Neuronal stem cell (in vitro differentiated cells): ENCODE measurements at regions not wholly inside any gene's neighbourhood (a gene's known extent, or its start where the extent isn't known, plus 50 kb on each side); places are given as distances from the start of the nearest gene placed in this dataset.

Experiments used
- DNase-seq: peaks from one replicate; pipeline ENCODE4 v3.0.0-alpha.2; 2013; ENCODE audit warnings: low spot score
- H2AFZ ChIP-seq: one replicate; pipeline ENCODE4 v1.6.1; 2013; ENCODE audit warnings: mild to moderate bottlenecking, low read length, inconsistent platforms
- H2AK5ac ChIP-seq: 2 replicates; pipeline ENCODE4 v1.6.1; 2013; ENCODE audit warnings: low read depth, mild to moderate bottlenecking, inconsistent platforms, low read length, moderate library complexity, mixed read lengths
- H2BK120ac ChIP-seq: 2 replicates; pipeline ENCODE4 v1.6.1; 2013; ENCODE audit warnings: low read depth, mild to moderate bottlenecking, inconsistent platforms, low read length, moderate library complexity, mixed read lengths
- H2BK12ac ChIP-seq: one replicate; pipeline ENCODE4 v1.6.1; 2013; ENCODE audit warnings: low read length, inconsistent platforms
- H2BK15ac ChIP-seq: 2 replicates; pipeline ENCODE4 v1.6.1; 2013; ENCODE audit warnings: mild to moderate bottlenecking, low read length, inconsistent platforms, mixed read lengths
- H2BK5ac ChIP-seq: one replicate; pipeline ENCODE4 v1.6.1; 2013; ENCODE audit warnings: inconsistent platforms, mild to moderate bottlenecking, low read length, moderate library complexity
- H3K14ac ChIP-seq: one replicate; pipeline ENCODE4 v1.6.1; 2013; ENCODE audit warnings: low read length, inconsistent platforms
- H3K18ac ChIP-seq: 2 replicates; pipeline ENCODE4 v1.6.1; 2013; ENCODE audit warnings: low read length, inconsistent platforms
- H3K23ac ChIP-seq: 2 replicates; pipeline ENCODE4 v1.6.1; 2013; ENCODE audit warnings: low read depth, mild to moderate bottlenecking, mixed read lengths, low read length, inconsistent platforms; ENCODE audit not compliant: poor library complexity
- H3K27ac ChIP-seq: replicated peaks from 3 replicates; pipeline ENCODE4 v1.5.1; 2013; ENCODE audit warnings: low read length, inconsistent platforms
- H3K27me3 ChIP-seq, 3 experiments: 2 replicates each; pipeline ENCODE4 v1.6.1; 2013; ENCODE audit warnings: low read length in 3 of 3, mild to moderate bottlenecking in 2 of 3, inconsistent platforms in 1 of 3, low read depth in 1 of 3, mixed read lengths in 1 of 3, moderate library complexity in 1 of 3; ENCODE audit not compliant: control insufficient read depth in 3 of 3, insufficient read depth in 3 of 3
- H3K36me3 ChIP-seq, 2 donors: replicated peaks in 1 of 2; 2 replicates each; pipeline ENCODE4 v1.6.1; 2013; ENCODE audit warnings: low read length in 2 of 2; ENCODE audit not compliant: control insufficient read depth in 2 of 2, insufficient read depth in 2 of 2
- H3K4ac ChIP-seq: 2 replicates; pipeline ENCODE4 v1.6.1; 2013; ENCODE audit warnings: inconsistent platforms, mild to moderate bottlenecking, low read length, moderate library complexity
- H3K4me1 ChIP-seq, 2 donors: 1 replicate in 1 of 2; 2 replicates in 1 of 2; pipeline ENCODE4 v1.6.1; 2013; ENCODE audit warnings: low read length in 2 of 2, low read depth in 1 of 2; ENCODE audit not compliant: control insufficient read depth in 2 of 2, insufficient read depth in 1 of 2
- H3K4me2 ChIP-seq: one replicate; pipeline ENCODE4 v1.6.1; 2013; ENCODE audit warnings: mild to moderate bottlenecking, low read length, inconsistent platforms; ENCODE audit not compliant: insufficient read depth, poor library complexity, severe bottlenecking
- H3K4me3 ChIP-seq, 2 donors: 2 replicates each; pipeline ENCODE4 v1.5.1; 2013; ENCODE audit warnings: low read length in 2 of 2, mild to moderate bottlenecking in 2 of 2, inconsistent platforms in 1 of 2, moderate library complexity in 1 of 2
- H3K79me1 ChIP-seq: one replicate; pipeline ENCODE4 v1.6.1; 2013; ENCODE audit warnings: low read depth, mild to moderate bottlenecking, inconsistent platforms, low read length, moderate library complexity
- H3K9ac ChIP-seq: one replicate; pipeline ENCODE4 v1.6.1; 2013; ENCODE audit warnings: mild to moderate bottlenecking, low read depth, low read length, inconsistent platforms; ENCODE audit not compliant: poor library complexity
- H3K9me3 ChIP-seq, 2 donors: replicated peaks in 1 of 2; 2 replicates each; pipeline versions ENCODE3 to v1.6.1; 2013; ENCODE audit warnings: low read length in 2 of 2, mild to moderate bottlenecking in 2 of 2, inconsistent platforms in 1 of 2, low read depth in 1 of 2, mixed read lengths in 1 of 2, moderate library complexity in 1 of 2; ENCODE audit not compliant: control insufficient read depth in 2 of 2, insufficient read depth in 1 of 2
- H4K8ac ChIP-seq: one replicate; pipeline ENCODE4 v1.6.1; 2013; ENCODE audit warnings: low read depth, mild to moderate bottlenecking, inconsistent platforms, low read length, moderate library complexity
- H4K91ac ChIP-seq: one replicate; pipeline ENCODE4 v1.6.1; 2013; ENCODE audit warnings: low read length, low read depth, mild to moderate bottlenecking, inconsistent platforms; ENCODE audit not compliant: poor library complexity
- WGBS, 2 donors: extraction: QIAGEN DNeasy Blood & Tissue Kit; methylation state at CpG; one replicate each; pipeline ENCODE4 v1.1.7; 2013; ENCODE audit warnings: missing lambda C conversion rate in 2 of 2, mixed read lengths in 1 of 2; ENCODE audit not compliant: insufficient read length in 2 of 2, insufficient replicate concordance in 1 of 2; ENCODE audit errors: extremely low coverage in 2 of 2; 5-methylcytosine and 5-hydroxymethylcytosine counted together

DNA sequence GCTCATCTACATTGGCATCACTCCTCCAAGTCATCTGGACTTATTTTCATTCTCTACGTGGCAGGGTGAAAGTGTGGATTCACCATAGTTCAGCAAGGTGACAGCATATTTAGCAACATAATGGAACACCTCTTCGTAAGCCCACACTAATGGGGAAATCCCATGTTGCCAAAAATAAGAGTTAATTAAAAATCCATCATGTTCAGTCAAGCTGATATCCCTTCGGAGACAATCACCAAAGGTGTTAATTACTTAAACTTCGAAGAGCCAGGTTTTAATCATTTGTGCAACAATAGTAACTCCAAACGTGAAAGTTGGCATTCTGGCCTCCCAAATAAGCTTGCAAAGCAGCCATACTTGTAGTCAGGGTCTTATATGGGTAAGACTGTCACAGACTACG is 242.9 kb downstream of the NSG2 start:
- Histone ChIP-seq H3K18ac (no peak overlapping the region), H3K9me3 (no peaks in the 10 kb centered on the region), H3K4me2 (no peak overlapping the region), H2AK5ac (no peak overlapping the region), H3K4me3 (no peak overlapping the region), H3K23ac (no peak overlapping the region), H3K79me1 (no peaks in the 10 kb centered on the region), H2AFZ (no peak overlapping the region), H2BK5ac (no peak overlapping the region), H3K27ac (no peak overlapping the region), H3K4ac (no peak overlapping the region), H4K8ac (no peak overlapping the region), H3K27me3 (no peaks in the 10 kb centered on the region), H3K9ac (no peak overlapping the region), H3K14ac (no peak overlapping the region), H4K91ac (no peak overlapping the region), H3K4me1 (no peaks in the 10 kb centered on the region), H2BK15ac (no peak overlapping the region), H2BK12ac (no peak overlapping the region), H2BK120ac (no peak overlapping the region), H3K36me3 (no peaks in the 10 kb centered on the region)
- no peak for DNase-seq
- WGBS, 2 donors, result no CpG with 5 or more reads among the region's 6 CpGs

DNA sequence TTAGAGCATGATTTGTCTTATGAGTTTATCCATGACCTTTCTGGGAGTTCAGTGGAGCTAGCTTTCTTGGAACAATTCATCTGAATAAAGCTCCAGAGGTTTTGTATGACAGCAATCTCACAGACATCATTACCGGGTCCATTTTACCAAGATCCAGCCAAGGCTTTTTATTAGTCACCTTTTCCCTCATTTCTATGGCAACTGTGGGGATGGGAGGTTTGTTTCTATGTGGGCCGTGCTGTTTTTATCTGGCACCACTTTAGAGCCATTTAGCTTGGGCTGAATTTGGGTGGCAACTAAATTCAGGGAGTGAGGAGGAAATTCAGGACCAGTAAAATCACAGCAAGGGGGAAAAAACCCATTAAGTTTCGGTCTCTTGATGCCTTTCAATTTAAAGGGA is 245.7 kb downstream of the NSG2 start:
- no peak overlapping the region for H3K14ac ChIP-seq
- H3K36me3 ChIP-seq, result no peaks in the 10 kb centered on the region
- H3K27me3 ChIP-seq, result no peaks in the 10 kb centered on the region
- no peak overlapping the region for H3K4me3 ChIP-seq
- H4K8ac ChIP-seq, result no peak overlapping the region
- H3K9ac ChIP-seq, result no peak overlapping the region
- no peaks in the 10 kb centered on the region for H3K79me1 ChIP-seq
- no peak overlapping the region for H2BK12ac ChIP-seq
- H2BK120ac ChIP-seq, result no peak overlapping the region
- H3K18ac ChIP-seq, result no peak overlapping the region
- no peaks in the 10 kb centered on the region for H3K9me3 ChIP-seq
- no peak overlapping the region for H3K4ac ChIP-seq
- H3K27ac ChIP-seq, result no peak overlapping the region
- no peaks in the 10 kb centered on the region for H3K4me1 ChIP-seq
- H4K91ac ChIP-seq, result no peak overlapping the region
- H2AK5ac ChIP-seq, result no peak overlapping the region
- no CpG with 5 or more reads among the region's 3 CpGs for WGBS, 2 donors
- no peak overlapping the region for H2BK5ac ChIP-seq
- H2AFZ ChIP-seq, result no peak overlapping the region
- H3K4me2 ChIP-seq, result no peak overlapping the region
- DNase-seq, result no peak
- H2BK15ac ChIP-seq, result no peak overlapping the region
- no peak overlapping the region for H3K23ac ChIP-seq

DNA sequence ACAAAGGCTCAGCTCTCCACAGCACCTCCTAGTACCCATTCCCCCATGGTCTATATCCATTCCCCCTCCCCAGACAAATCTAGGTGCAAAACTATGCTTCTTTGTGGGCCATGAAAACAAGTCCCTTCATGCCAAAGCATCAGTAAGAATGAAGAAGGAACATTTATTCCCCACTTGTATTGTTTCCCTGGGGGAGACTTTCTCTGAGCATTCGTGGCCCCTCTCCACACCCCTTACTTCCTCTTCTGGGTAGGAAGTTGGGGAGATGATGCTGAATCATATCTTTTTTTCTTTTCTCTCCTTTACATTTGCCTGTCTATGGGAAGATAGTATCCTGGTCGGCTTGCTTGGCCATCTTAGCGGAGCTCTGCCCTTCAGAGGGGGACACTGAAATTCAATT is 246.8 kb downstream of the NSG2 start:
- Histone ChIP-seq H2BK12ac (no peak overlapping the region), H3K79me1 (no peaks in the 10 kb centered on the region), H4K91ac (no peak overlapping the region), H2BK15ac (no peak overlapping the region), H4K8ac (no peak overlapping the region), H3K9me3 (no peaks in the 10 kb centered on the region), H3K4me3 (no peak overlapping the region), H3K14ac (no peak overlapping the region), H2BK5ac (no peak overlapping the region), H3K36me3 (no peaks in the 10 kb centered on the region), H3K9ac (no peak overlapping the region), H3K4ac (no peak overlapping the region), H3K18ac (no peak overlapping the region), H2AK5ac (no peak overlapping the region), H2AFZ (no peak overlapping the region), H3K4me2 (no peak overlapping the region), H2BK120ac (no peak overlapping the region), H3K27me3 (no peaks in the 10 kb centered on the region), H3K23ac (no peak overlapping the region), H3K27ac (no peak overlapping the region), H3K4me1 (no peaks in the 10 kb centered on the region)
- no peak for DNase-seq
- WGBS, 2 donors, result no CpG with 5 or more reads among the region's 3 CpGs

DNA sequence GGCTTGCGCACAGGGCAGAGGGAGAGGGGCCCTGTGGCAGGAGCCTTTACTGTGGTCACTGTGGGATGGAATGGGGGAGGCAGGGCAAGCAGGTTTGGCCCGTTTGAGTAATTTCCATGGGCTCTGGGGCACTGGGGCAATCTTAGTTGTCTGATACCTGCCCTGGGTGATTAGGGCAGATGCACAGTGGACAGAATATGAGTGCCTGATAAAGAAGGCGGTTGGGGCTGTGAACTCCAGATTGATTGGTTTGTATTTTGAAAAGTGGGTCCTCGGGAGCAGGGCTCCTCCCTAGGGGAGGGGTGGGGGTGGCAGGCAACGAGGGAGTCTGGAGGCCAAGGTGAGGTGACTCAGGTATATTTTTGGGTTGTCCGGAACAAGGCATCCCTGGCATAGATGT is 247.5 kb downstream of the NSG2 start:
- WGBS, 2 donors, result no CpG with 5 or more reads among the region's 6 CpGs
- Histone ChIP-seq H3K4me1 (no peaks in the 10 kb centered on the region), H3K14ac (peak overlapping the region; percentile 42), H3K9ac (no peak overlapping the region), H3K9me3 (no peaks in the 10 kb centered on the region), H2BK15ac (no peak overlapping the region), H2BK5ac (no peak overlapping the region), H2AK5ac (no peak overlapping the region), H3K27ac (no peak overlapping the region), H3K4me3 (no peak overlapping the region), H3K23ac (no peak overlapping the region), H3K18ac (no peak overlapping the region), H3K4ac (no peak overlapping the region), H4K91ac (no peak overlapping the region), H3K4me2 (no peak overlapping the region), H3K27me3 (no peaks in the 10 kb centered on the region), H3K36me3 (no peaks in the 10 kb centered on the region), H2AFZ (no peak overlapping the region), H2BK120ac (no peak overlapping the region), H3K79me1 (no peaks in the 10 kb centered on the region), H2BK12ac (no peak overlapping the region), H4K8ac (no peak overlapping the region)
- no peak for DNase-seq
